ENCODE measurements at regions not wholly inside any gene's neighbourhood (a gene's known extent, or its start where the extent isn't known, plus 50 kb on each side); places are given as distances from the start of the nearest gene placed in this dataset.

DNA sequence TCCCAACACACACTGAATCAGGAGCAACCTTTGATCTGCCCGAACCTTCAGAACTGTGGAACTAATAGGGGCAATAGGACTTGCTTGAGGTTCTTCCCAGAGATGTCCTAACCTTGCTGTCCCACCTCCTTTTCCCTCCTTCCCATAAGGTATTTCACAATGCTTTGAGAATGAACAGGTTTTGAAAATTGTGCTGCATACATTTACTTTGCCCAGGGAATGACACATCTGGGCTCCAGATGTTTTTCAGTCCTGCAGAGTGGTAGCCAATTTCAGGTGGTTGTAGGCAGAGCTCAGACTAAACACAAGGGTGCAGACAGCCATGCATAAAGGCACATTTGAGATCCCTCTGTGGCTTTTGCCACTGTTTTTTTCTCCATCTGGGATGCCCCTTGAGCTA, 206.7 kb upstream of the PWP1 start:
- DNase-seq (ENCODE audit: low spot score) (no peak), FAIRE-seq (no peak), ATAC-seq (no peak)
- ChIA-PET POLR2A (no interaction called here), CTCF (ENCODE audit: low intra/inter-chr PET ratio, low total read pairs) (no interaction called here)
- H3K79me2 ChIP-seq (ENCODE audit: insufficient read depth, low read length), result no peaks in the 10 kb centered on the region
- peaks cover 38% of the 10 kb centered on the region for H3K4me1 ChIP-seq (ENCODE audit: insufficient read depth, low read length)
- no TSS peak for BruUV-seq (replicated peaks)
- no peaks in the 10 kb centered on the region for H3K9me3 ChIP-seq (ENCODE audit: low read length)
- no peak overlapping the region for H2AFZ ChIP-seq (ENCODE audit: low read length)
- no peaks in the 10 kb centered on the region for H3K27me3 ChIP-seq (ENCODE audit: control insufficient read depth in 1 of 2, insufficient read depth in 2 of 2, low read length in 2 of 2)
- 30% methylated on average over 1 of the region's 1 CpG for WGBS (ENCODE audit: low lambda C conversion rate)
- no peaks in the 10 kb centered on the region for H3K36me3 ChIP-seq (replicated peaks in 1 of 2; ENCODE audit: control insufficient read depth in 1 of 2, insufficient read depth in 2 of 2, low read length in 2 of 2)
- intact Hi-C loops (cut with micrococcal nuclease; ENCODE audit: unreplicated experiment) (no loop called here), in situ Hi-C loops (cut with HindIII; ENCODE audit: extremely low pct_ligation_motif_present, low pct_unique_long_range_greater_than_20kb) (no loop called here)
- 0 out of 2 replicates have a peak, but pooled peaks cover 2% of the 10 kb centered on the region for H4K20me1 ChIP-seq (ENCODE audit: insufficient read depth, low read length)
- no peak for TF ChIP-seq ESRRA (CRISPR knock-in tag; IDR thresholded peaks at IDR 0.05; ENCODE audit: low read depth)
- no peak for TF ChIP-seq KDM3A (CRISPR knock-in tag; IDR thresholded peaks at IDR 0.05; ENCODE audit: low read depth)
- TF ChIP-seq, protein P1, sequence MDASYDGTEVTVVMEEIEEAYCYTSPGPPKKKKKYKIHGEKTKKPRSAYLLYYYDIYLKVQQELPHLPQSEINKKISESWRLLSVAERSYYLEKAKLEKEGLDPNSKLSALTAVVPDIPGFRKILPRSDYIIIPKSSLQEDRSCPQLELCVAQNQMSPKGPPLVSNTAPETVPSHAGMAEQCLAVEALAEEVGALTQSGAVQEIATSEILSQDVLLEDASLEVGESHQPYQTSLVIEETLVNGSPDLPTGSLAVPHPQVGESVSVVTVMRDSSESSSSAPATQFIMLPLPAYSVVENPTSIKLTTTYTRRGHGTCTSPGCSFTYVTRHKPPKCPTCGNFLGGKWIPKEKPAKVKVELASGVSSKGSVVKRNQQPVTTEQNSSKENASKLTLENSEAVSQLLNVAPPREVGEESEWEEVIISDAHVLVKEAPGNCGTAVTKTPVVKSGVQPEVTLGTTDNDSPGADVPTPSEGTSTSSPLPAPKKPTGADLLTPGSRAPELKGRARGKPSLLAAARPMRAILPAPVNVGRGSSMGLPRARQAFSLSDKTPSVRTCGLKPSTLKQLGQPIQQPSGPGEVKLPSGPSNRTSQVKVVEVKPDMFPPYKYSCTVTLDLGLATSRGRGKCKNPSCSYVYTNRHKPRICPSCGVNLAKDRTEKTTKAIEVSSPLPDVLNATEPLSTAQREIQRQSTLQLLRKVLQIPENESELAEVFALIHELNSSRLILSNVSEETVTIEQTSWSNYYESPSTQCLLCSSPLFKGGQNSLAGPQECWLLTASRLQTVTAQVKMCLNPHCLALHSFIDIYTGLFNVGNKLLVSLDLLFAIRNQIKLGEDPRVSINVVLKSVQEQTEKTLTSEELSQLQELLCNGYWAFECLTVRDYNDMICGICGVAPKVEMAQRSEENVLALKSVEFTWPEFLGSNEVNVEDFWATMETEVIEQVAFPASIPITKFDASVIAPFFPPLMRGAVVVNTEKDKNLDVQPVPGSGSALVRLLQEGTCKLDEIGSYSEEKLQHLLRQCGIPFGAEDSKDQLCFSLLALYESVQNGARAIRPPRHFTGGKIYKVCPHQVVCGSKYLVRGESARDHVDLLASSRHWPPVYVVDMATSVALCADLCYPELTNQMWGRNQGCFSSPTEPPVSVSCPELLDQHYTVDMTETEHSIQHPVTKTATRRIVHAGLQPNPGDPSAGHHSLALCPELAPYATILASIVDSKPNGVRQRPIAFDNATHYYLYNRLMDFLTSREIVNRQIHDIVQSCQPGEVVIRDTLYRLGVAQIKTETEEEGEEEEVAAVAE (CRISPR knock-in tag; IDR thresholded peaks at IDR 0.05; ENCODE audit: borderline replicate concordance), result no peak
- TF ChIP-seq ZNF615 (CRISPR knock-in tag; IDR thresholded peaks at IDR 0.05; ENCODE audit: borderline replicate concordance), result no peak
- TF ChIP-seq, protein P2, sequence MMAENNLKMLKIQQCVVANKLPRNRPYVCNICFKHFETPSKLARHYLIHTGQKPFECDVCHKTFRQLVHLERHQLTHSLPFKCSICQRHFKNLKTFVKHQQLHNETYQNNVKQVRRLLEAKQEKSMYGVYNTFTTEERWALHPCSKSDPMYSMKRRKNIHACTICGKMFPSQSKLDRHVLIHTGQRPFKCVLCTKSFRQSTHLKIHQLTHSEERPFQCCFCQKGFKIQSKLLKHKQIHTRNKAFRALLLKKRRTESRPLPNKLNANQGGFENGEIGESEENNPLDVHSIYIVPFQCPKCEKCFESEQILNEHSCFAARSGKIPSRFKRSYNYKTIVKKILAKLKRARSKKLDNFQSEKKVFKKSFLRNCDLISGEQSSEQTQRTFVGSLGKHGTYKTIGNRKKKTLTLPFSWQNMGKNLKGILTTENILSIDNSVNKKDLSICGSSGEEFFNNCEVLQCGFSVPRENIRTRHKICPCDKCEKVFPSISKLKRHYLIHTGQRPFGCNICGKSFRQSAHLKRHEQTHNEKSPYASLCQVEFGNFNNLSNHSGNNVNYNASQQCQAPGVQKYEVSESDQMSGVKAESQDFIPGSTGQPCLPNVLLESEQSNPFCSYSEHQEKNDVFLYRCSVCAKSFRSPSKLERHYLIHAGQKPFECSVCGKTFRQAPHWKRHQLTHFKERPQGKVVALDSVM (CRISPR knock-in tag; IDR thresholded peaks at IDR 0.05), result no peak
- TF ChIP-seq RFXAP (CRISPR knock-in tag; IDR thresholded peaks at IDR 0.05; ENCODE audit: borderline replicate concordance), result no peak
- no peak for TF ChIP-seq ZNF672 (CRISPR knock-in tag; IDR thresholded peaks at IDR 0.05)
- no peak for TF ChIP-seq HNF4G (IDR thresholded peaks at IDR 0.05; ENCODE audit: borderline replicate concordance, low read depth, low read length)
- no peak for TF ChIP-seq HNF4G (CRISPR knock-in tag; IDR thresholded peaks at IDR 0.05; ENCODE audit: borderline replicate concordance, low read depth)
- no peak for TF ChIP-seq CENPT (CRISPR knock-in tag; IDR thresholded peaks at IDR 0.05; ENCODE audit: low read depth)
- TF ChIP-seq TOE1 (CRISPR knock-in tag; IDR thresholded peaks at IDR 0.05), result no peak
- H3K4me2 ChIP-seq (ENCODE audit: low read depth, low read length), result no peak overlapping the region
- H3K4me3 ChIP-seq (replicated peaks in 1 of 3; ENCODE audit: insufficient read depth in 1 of 3, low read depth in 2 of 3, low read length in 3 of 3), result no peak overlapping the region
- H3K9ac ChIP-seq (ENCODE audit: insufficient read depth, low read depth, low read length), result no peak overlapping the region
- no peak overlapping the region for H3K27ac ChIP-seq (ENCODE audit: extremely low read length, insufficient read depth, low read length)
